K562 (cell line): ENCODE measurements at regions not wholly inside any gene's neighbourhood (a gene's known extent, or its start where the extent isn't known, plus 50 kb on each side); places are given as distances from the start of the nearest gene placed in this dataset.

Experiments
- ATAC-seq: fragments of 200-7000 bp; cut with Tn5 transposase; 3 replicates; pipeline ENCODE4 v1.9.1; 2020; ENCODE audit warnings: moderate library complexity
- BruUV-seq: library from RNA; stranded (reverse); fragments of 400-500 nt; replicated peaks from 2 replicates; lab custom pipeline; 2021; lab: Mats Ljungman, UMichigan
- CTCF ChIA-PET: fragments of 300-600 bp; formaldehyde crosslinking; extraction: SDS; loops from one replicate; lab custom pipeline; 2021; ENCODE audit warnings: low intra/inter-chr PET ratio; lab: Yijun Ruan, JAX
- POLR2A ChIA-PET: fragments of 300-600, 350-650 bp; sonication (Branson Sonifier 250); formaldehyde crosslinking; extraction: SDS; loops from one replicate; lab custom pipeline; 2021; ENCODE audit warnings: antibody characterized with exemption, inconsistent platforms; lab: Yijun Ruan, JAX
- DNase-seq, 4 experiments: peaks; one replicate each; pipeline versions ENCODE4 v3.0.0 to v3.0.0-alpha.2; 2011 to 2018; ENCODE audit warnings: low spot score in 3 of 4, mixed read lengths in 3 of 4; ENCODE audit errors: extremely low read depth in 1 of 4
- FAIRE-seq: peaks from 2 replicates; lab custom pipeline; 2011; peaks lifted over from hg19 to GRCh38; lab: Jason Lieb, UNC
- H2AFZ ChIP-seq: 2 replicates; pipeline ENCODE4 v1.6.0; 2011; ENCODE audit warnings: low read depth, low read length, control low read depth, inconsistent platforms
- H3K27ac ChIP-seq: fragments of 200-600 bp; 3 replicates; pipeline ENCODE4 v1.8.0; 2011; ENCODE audit warnings: low read depth, mild to moderate bottlenecking, control low read depth, inconsistent platforms, low read length, moderate library complexity, mixed read lengths; ENCODE audit errors: extremely low read depth
- H3K27me3 ChIP-seq, 2 experiments: fragments of 300-600 bp in 1 of 2; 2 replicates in 1 of 2; 3 replicates in 1 of 2; pipeline versions ENCODE4 v1.6.0 to v1.8.0; 2011; ENCODE audit warnings: inconsistent platforms in 2 of 2, low read length in 2 of 2, mild to moderate bottlenecking in 1 of 2, mixed read lengths in 1 of 2, moderate library complexity in 1 of 2; ENCODE audit not compliant: control insufficient read depth in 2 of 2, insufficient read depth in 2 of 2
- H3K36me3 ChIP-seq: fragments of 300-600 bp; 3 replicates; pipeline ENCODE4 v1.8.0; 2011; ENCODE audit warnings: mild to moderate bottlenecking, low read length, inconsistent platforms; ENCODE audit not compliant: control insufficient read depth, insufficient read depth
- H3K4me1 ChIP-seq, 2 experiments: fragments of 200-600 bp in 1 of 2; replicated peaks in 1 of 2; 2 replicates in 1 of 2; 3 replicates in 1 of 2; pipeline versions ENCODE4 v1.5.1 to v1.8.0; 2011; ENCODE audit warnings: inconsistent platforms in 2 of 2, low read length in 2 of 2, mild to moderate bottlenecking in 1 of 2, mixed read lengths in 1 of 2, moderate library complexity in 1 of 2; ENCODE audit not compliant: control insufficient read depth in 2 of 2, insufficient read depth in 2 of 2
- H3K4me2 ChIP-seq: 2 replicates; pipeline ENCODE4 v1.6.1; 2011; ENCODE audit warnings: low read length, control low read depth, inconsistent platforms, mixed read lengths; ENCODE audit not compliant: insufficient read depth
- H3K4me3 ChIP-seq: fragments of 200-600 bp; sonication (generic), shearing (Covaris generic); 2 replicates; pipeline ENCODE4 v1.5.1; 2016; ENCODE audit warnings: control low read depth, inconsistent platforms
- H3K79me2 ChIP-seq: fragments of 200-600 bp; 3 replicates; pipeline ENCODE4 v1.8.0; 2011; ENCODE audit warnings: low read length, inconsistent platforms; ENCODE audit not compliant: control insufficient read depth, insufficient read depth
- H3K9ac ChIP-seq, 2 experiments: 2 replicates each; pipeline versions ENCODE4 v1.6.0 to v1.6.1; 2011; ENCODE audit warnings: low read depth in 2 of 2, low read length in 2 of 2, control low read depth in 1 of 2, inconsistent platforms in 1 of 2, mild to moderate bottlenecking in 1 of 2, mixed read lengths in 1 of 2; ENCODE audit not compliant: insufficient read depth in 1 of 2
- H3K9me1 ChIP-seq: one replicate; pipeline ENCODE4 v1.6.0; 2011; ENCODE audit warnings: inconsistent platforms, mild to moderate bottlenecking, low read length, moderate library complexity; ENCODE audit not compliant: control insufficient read depth, insufficient read depth
- H3K9me3 ChIP-seq: replicated peaks from 2 replicates; pipeline ENCODE4 v1.5.1; 2011; ENCODE audit warnings: low read depth, low read length, inconsistent platforms; ENCODE audit not compliant: control insufficient read depth, insufficient read depth
- H4K20me1 ChIP-seq: replicated peaks from 2 replicates; pipeline ENCODE4 v1.6.1; 2011; ENCODE audit warnings: low read length, inconsistent platforms, mixed read lengths; ENCODE audit not compliant: control insufficient read depth, insufficient read depth
- ASH1L ChIP-seq: fragments of 450-650 bp; IDR thresholded peaks from 2 replicates; pipeline ENCODE4 v1.6.1; 2018; ENCODE audit warnings: borderline replicate concordance, mild to moderate bottlenecking, low read depth; ENCODE audit not compliant: partially characterized antibody
- CEBPG ChIP-seq, 3 experiments: fragments of 200-800 bp in 1 of 3; sonication (Bioruptor generic) in 1 of 3; sonication (generic) in 1 of 3; formaldehyde crosslinking in 1 of 3; IDR thresholded peaks in 2 of 3; conservative IDR thresholded peaks in 1 of 3; 2 replicates each; pipeline versions ENCODE4 v1.6.1 to v1.8.0; 2016 to 2022; ENCODE audit warnings: missing compliant biosample characterization in 2 of 3, missing genetic modification characterization in 2 of 3, mild to moderate bottlenecking in 1 of 3, missing genetic modification reagents in 1 of 3
- CEBPZ ChIP-seq: fragments of 150-350 bp; IDR thresholded peaks from 2 replicates; pipeline ENCODE4 v1.6.1; 2014; ENCODE audit warnings: low read depth, mild to moderate bottlenecking, low read length, borderline replicate concordance
- DPF2 ChIP-seq: fragments of 450-650 bp; IDR thresholded peaks from 2 replicates; pipeline ENCODE4 v1.6.1; 2016
- EGR1 ChIP-seq: fragments of 450-650 bp; conservative IDR thresholded peaks from 2 replicates; pipeline ENCODE4 v1.6.1; 2017; ENCODE audit warnings: mild to moderate bottlenecking
- FOXA1 ChIP-seq: fragments of 450-650 bp; IDR thresholded peaks from 2 replicates; pipeline ENCODE4 v1.6.1; 2016; ENCODE audit warnings: mild to moderate bottlenecking, borderline replicate concordance
- HES1 ChIP-seq: fragments of 450-650 bp; IDR thresholded peaks from 2 replicates; pipeline ENCODE4 v1.6.1; 2016; ENCODE audit warnings: low read depth, mild to moderate bottlenecking, moderate library complexity
- HNRNPLL ChIP-seq: fragments of 200-400 bp; formaldehyde crosslinking; IDR thresholded peaks from 2 replicates; pipeline ENCODE4 v1.6.1; 2017; ENCODE audit warnings: low read length, low read depth, mild to moderate bottlenecking; ENCODE audit not compliant: poor library complexity, severe bottlenecking
- MEIS2 ChIP-seq: fragments of 450-650 bp; IDR thresholded peaks from 2 replicates; pipeline ENCODE4 v1.6.1; 2014; ENCODE audit warnings: mild to moderate bottlenecking; ENCODE audit not compliant: partially characterized antibody
- NFE2L1 ChIP-seq: fragments of 450-650 bp; IDR thresholded peaks from 2 replicates; pipeline ENCODE4 v1.6.1; 2016; ENCODE audit warnings: missing genetic modification characterization, low read depth, mild to moderate bottlenecking, missing compliant biosample characterization, moderate library complexity, borderline replicate concordance
- RB1 ChIP-seq: fragments of 450-650 bp; IDR thresholded peaks from 2 replicates; pipeline ENCODE4 v1.6.1; 2017; ENCODE audit warnings: low read depth, mild to moderate bottlenecking
- RBM14 ChIP-seq: fragments of 200-400 bp; formaldehyde crosslinking; IDR thresholded peaks from 2 replicates; pipeline ENCODE4 v1.6.1; 2018; ENCODE audit warnings: low read depth, mild to moderate bottlenecking, low read length, moderate library complexity, borderline replicate concordance; ENCODE audit not compliant: insufficient read depth
- SRSF9 ChIP-seq: fragments of 200-400 bp; formaldehyde crosslinking; IDR thresholded peaks from 2 replicates; pipeline ENCODE4 v1.6.1; 2017; ENCODE audit warnings: low read depth, low read length, borderline replicate concordance
- ZNF239 ChIP-seq: fragments of 250-450 bp; sonication (Bioruptor Pico); IDR thresholded peaks from 2 replicates; pipeline ENCODE4 v1.4.0; 2020; ENCODE audit warnings: mild to moderate bottlenecking
- ZNF561 ChIP-seq: fragments of 450-650 bp; formaldehyde crosslinking; conservative IDR thresholded peaks from 2 replicates; pipeline ENCODE4 v1.4.0; 2020; ENCODE audit warnings: mild to moderate bottlenecking, moderate library complexity
- ZNF586 ChIP-seq: fragments of 450-650 bp; formaldehyde crosslinking; conservative IDR thresholded peaks from 2 replicates; pipeline ENCODE4 v1.4.0; 2020; ENCODE audit warnings: mild to moderate bottlenecking, moderate library complexity
- ZNF717 ChIP-seq: fragments of 250-450 bp; sonication (Bioruptor Pico); IDR thresholded peaks from 2 replicates; pipeline ENCODE4 v1.5.0; 2021
- WGBS: fragments of 100-300 bp; shearing (Covaris generic); methylation state at CpG from one replicate; pipeline ENCODE4 v1.1.6; 2016; ENCODE audit warnings: low coverage, mixed read lengths; ENCODE audit not compliant: insufficient coverage; ENCODE audit errors: missing lambda C conversion rate; 5-methylcytosine and 5-hydroxymethylcytosine counted together
- in situ Hi-C: fragments of 300-500 bp; cut with MboI; formaldehyde crosslinking; loops from 4 replicates; pipeline ENCODE4 v1.15.0; 2018; ENCODE audit warnings: inconsistent platforms, mixed read lengths
- intact Hi-C: fragments of 100-400 bp; cut with micrococcal nuclease; formaldehyde crosslinking; loops from 2 replicates; pipeline ENCODE4 v1.14.2; 2022

GRCh38 chr11:80162387-80162786 is 721.6 kb upstream of the TENM4 start:
- ChIA-PET POLR2A (no interaction called here), CTCF (no interaction called here)
- H2AFZ ChIP-seq, result no peak overlapping the region
- no TSS peak for BruUV-seq
- H3K9ac ChIP-seq, result no peak overlapping the region
- no peaks in the 10 kb centered on the region for H3K27me3 ChIP-seq
- no peaks in the 10 kb centered on the region for H4K20me1 ChIP-seq
- no peak overlapping the region for H3K4me2 ChIP-seq
- H3K9me3 ChIP-seq, result no peaks in the 10 kb centered on the region
- WGBS, result 0% methylated on average over 4 of the region's 4 CpGs
- no peak overlapping the region for H3K4me3 ChIP-seq
- ATAC-seq (no peak), FAIRE-seq (no peak), DNase-seq (no peak)
- in situ Hi-C loops (no loop called here), intact Hi-C loops (no loop called here)
- no peaks in the 10 kb centered on the region for H3K36me3 ChIP-seq
- H3K9me1 ChIP-seq, result no peaks in the 10 kb centered on the region
- no peaks in the 10 kb centered on the region for H3K79me2 ChIP-seq
- H3K27ac ChIP-seq, result no peak overlapping the region
- no peaks in the 10 kb centered on the region for H3K4me1 ChIP-seq
- no peak for TF ChIP-seq HES1
- TF ChIP-seq FOXA1, result no peak
- TF ChIP-seq HNRNPLL, result no peak
- TF ChIP-seq EGR1, result no peak
- TF ChIP-seq ZNF586 (CRISPR knock-in tag), result no peak
- TF ChIP-seq RB1, result no peak
- no peak for TF ChIP-seq NFE2L1 (tag)
- TF ChIP-seq ZNF717 (CRISPR knock-in tag), result no peak
- no peak for TF ChIP-seq CEBPG (CRISPR knock-in tag; IDR thresholded peaks at IDR 0.05)
- no peak for TF ChIP-seq CEBPG (tag; conservative IDR thresholded peaks at IDR 0.05 in 1 of 2, IDR thresholded peaks at IDR 0.05 in 1 of 2)
- no peak for TF ChIP-seq DPF2
- TF ChIP-seq ZNF239, result no peak
- no peak for TF ChIP-seq RBM14
- no peak for TF ChIP-seq MEIS2
- TF ChIP-seq SRSF9, result no peak
- TF ChIP-seq ASH1L, result no peak
- TF ChIP-seq ZNF561 (CRISPR knock-in tag), result no peak
- TF ChIP-seq CEBPZ, result no peak
